ENCODE measurements at regions not wholly inside any gene's neighbourhood (a gene's known extent, or its start where the extent isn't known, plus 50 kb on each side); places are given as distances from the start of the nearest gene placed in this dataset.

DNA sequence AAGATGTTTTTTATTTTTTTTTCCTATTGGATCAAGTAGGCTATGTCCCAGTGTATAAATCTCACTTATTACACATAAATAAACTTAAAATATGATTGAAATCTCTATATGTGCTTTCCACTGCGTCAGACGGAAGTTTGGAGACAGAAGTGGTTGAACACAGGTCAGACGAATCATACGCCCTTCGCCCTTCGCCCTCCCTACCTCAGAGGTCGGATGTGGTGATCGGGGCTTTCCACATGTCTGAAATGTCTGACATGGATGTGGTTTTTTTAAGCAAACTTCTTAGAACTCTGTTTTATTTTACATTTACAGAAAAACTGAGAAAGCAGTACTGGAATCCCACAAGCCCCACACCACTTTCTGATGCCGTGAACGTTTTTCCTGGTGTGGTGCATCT is 344.4 kb downstream of the THBS2 start:
- TF ChIP-seq, protein P1, sequence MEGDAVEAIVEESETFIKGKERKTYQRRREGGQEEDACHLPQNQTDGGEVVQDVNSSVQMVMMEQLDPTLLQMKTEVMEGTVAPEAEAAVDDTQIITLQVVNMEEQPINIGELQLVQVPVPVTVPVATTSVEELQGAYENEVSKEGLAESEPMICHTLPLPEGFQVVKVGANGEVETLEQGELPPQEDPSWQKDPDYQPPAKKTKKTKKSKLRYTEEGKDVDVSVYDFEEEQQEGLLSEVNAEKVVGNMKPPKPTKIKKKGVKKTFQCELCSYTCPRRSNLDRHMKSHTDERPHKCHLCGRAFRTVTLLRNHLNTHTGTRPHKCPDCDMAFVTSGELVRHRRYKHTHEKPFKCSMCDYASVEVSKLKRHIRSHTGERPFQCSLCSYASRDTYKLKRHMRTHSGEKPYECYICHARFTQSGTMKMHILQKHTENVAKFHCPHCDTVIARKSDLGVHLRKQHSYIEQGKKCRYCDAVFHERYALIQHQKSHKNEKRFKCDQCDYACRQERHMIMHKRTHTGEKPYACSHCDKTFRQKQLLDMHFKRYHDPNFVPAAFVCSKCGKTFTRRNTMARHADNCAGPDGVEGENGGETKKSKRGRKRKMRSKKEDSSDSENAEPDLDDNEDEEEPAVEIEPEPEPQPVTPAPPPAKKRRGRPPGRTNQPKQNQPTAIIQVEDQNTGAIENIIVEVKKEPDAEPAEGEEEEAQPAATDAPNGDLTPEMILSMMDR (conservative IDR thresholded peaks at IDR 0.05) = no peak
- no peak for TF ChIP-seq EZH2 (IDR thresholded peaks at IDR 0.05; ENCODE audit: low read depth)
